ENCODE measurements at regions not wholly inside any gene's neighbourhood (a gene's known extent, or its start where the extent isn't known, plus 50 kb on each side); places are given as distances from the start of the nearest gene placed in this dataset.

DNA sequence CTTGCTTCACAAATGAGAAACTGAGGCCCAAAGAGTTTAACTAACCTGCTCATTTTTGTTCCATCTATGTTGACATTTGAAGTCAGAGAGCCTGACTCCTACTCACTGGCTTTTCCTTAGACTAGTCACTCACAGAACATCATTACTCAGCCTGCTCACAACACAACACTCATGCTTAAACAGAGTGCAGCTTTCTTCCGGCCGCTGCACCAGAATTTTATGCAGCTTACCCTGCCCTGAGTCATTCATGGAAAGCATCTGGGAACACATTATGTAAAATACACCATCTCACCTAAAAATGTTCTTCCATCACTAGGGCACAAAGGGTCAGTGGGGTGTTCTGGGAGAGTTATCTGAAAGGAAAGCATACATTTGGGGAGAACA, 303.4 kb downstream of the SPRY2 start:
- DNase-seq = no peak
- Histone ChIP-seq H3K4me3 (no peak overlapping the region), H3K4me1 (no peaks in the 10 kb centered on the region), H3K36me3 (replicated peaks in 1 of 2; ENCODE audit: insufficient read depth in 1 of 2, low read depth in 2 of 2) (no peaks in the 10 kb centered on the region), H3K27me3 (no peaks in the 10 kb centered on the region), H3K9me3 (no peaks in the 10 kb centered on the region), H3K27ac (no peak overlapping the region)
- 82 to 97% methylated on average over 2 of the region's 2 CpGs for WGBS, 2 donors
- intact Hi-C loops (cut with DNase I) = no loop called here
- TF ChIP-seq POLR2A (IDR thresholded peaks at IDR 0.05) = no peak
- TF ChIP-seq, protein P1, sequence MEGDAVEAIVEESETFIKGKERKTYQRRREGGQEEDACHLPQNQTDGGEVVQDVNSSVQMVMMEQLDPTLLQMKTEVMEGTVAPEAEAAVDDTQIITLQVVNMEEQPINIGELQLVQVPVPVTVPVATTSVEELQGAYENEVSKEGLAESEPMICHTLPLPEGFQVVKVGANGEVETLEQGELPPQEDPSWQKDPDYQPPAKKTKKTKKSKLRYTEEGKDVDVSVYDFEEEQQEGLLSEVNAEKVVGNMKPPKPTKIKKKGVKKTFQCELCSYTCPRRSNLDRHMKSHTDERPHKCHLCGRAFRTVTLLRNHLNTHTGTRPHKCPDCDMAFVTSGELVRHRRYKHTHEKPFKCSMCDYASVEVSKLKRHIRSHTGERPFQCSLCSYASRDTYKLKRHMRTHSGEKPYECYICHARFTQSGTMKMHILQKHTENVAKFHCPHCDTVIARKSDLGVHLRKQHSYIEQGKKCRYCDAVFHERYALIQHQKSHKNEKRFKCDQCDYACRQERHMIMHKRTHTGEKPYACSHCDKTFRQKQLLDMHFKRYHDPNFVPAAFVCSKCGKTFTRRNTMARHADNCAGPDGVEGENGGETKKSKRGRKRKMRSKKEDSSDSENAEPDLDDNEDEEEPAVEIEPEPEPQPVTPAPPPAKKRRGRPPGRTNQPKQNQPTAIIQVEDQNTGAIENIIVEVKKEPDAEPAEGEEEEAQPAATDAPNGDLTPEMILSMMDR (IDR thresholded peaks at IDR 0.05) = no peak
- no peak for ATAC-seq

DNA sequence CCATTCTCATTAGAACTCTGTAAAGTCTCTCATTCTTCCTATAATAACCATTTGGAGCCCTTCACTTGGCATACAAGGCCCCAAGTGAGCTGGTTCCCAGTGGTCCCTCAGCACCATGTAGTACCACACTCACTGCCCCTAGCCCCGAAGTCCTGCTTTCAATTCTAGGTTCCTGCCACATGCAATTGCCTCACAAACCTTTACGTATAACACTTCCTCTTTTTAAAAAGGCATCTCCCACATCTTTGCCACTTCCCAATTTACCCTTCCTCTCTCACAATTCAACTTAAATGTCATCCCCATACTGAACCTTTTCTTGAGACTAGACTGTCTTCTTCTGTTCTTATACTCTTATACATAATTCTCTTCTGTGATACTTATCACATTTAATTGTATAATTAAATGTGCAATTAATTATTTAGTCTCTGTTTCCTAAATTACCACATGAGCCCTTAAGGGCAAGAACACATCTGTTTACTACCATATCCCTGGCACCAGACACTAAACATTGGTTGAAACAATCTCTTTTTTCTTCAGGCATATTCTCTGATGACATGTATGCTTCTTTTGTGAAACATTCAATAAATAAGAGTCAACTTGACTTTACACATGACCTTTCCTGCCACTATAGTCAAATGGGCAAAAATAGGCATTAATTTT, 304.0 kb downstream of the SPRY2 start:
- WGBS, 2 donors = 60 to 88% methylated on average over 2 of the region's 2 CpGs
- Histone ChIP-seq H3K4me1 (no peaks in the 10 kb centered on the region), H3K4me3 (no peak overlapping the region), H3K9me3 (no peaks in the 10 kb centered on the region), H3K27ac (no peak overlapping the region), H3K36me3 (replicated peaks in 1 of 2; ENCODE audit: insufficient read depth in 1 of 2, low read depth in 2 of 2) (no peaks in the 10 kb centered on the region), H3K27me3 (no peaks in the 10 kb centered on the region)
- DNase-seq = peak in 1 of 4 donors; percentile 39
- ATAC-seq = no peak
- intact Hi-C loops (cut with DNase I) = no loop called here
- TF ChIP-seq, protein P1 (IDR thresholded peaks at IDR 0.05) = no peak
- no peak for TF ChIP-seq POLR2A (IDR thresholded peaks at IDR 0.05)

DNA sequence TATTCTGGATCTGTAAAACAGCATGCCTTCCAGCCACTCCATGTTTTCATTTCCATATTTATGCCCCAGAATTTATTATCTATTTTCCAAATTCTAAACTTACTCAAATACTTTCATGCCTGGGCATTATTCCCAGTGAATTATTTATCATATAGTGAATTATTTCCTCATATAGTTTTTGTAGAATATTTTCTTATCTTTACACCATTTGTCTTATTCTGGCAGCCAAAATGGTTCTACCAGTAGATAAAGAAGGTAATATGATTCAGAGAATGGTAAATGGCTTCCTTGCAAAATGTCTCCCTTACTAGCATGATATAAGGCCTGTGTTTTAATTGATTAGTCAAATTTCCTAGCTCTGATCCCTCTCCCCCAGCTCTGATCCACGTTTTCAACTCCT, 305.8 kb downstream of the SPRY2 start:
- TF ChIP-seq, protein P1 (IDR thresholded peaks at IDR 0.05) = no peak
- TF ChIP-seq POLR2A (IDR thresholded peaks at IDR 0.05) = no peak
- Histone ChIP-seq H3K27me3 (no peaks in the 10 kb centered on the region), H3K4me3 (no peak overlapping the region), H3K36me3 (replicated peaks in 1 of 2; ENCODE audit: insufficient read depth in 1 of 2, low read depth in 2 of 2) (no peaks in the 10 kb centered on the region), H3K9me3 (no peaks in the 10 kb centered on the region), H3K27ac (no peak overlapping the region), H3K4me1 (peaks cover 7% of the 10 kb centered on the region)
- no peak for ATAC-seq
- intact Hi-C loops (cut with DNase I) = no loop called here
- WGBS, 2 donors = 28 to 39% methylated on average over 1 of the region's 1 CpG
- no peak for DNase-seq

DNA sequence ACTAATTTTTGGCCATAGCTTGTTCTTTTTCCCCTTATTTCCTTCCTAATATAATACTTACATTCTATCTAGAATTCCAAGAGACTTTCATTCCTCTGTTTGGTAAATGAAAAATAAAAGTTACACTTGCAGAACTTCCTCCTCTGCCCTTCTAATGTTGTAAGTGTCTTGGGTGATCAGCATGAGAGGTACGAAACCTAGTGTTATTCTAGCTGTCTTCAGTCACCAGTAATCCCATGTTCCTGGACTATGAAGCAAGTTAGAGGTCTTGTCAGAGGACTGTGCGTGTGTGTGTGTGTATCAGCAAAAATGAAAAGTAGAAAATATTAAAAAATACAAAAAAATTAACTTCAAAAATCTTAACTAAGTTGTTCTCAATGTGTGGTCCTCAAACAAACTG, 307.0 kb downstream of the SPRY2 start:
- Histone ChIP-seq H3K4me1 (peaks cover 17% of the 10 kb centered on the region), H3K27me3 (no peaks in the 10 kb centered on the region), H3K36me3 (replicated peaks in 1 of 2; ENCODE audit: insufficient read depth in 1 of 2, low read depth in 2 of 2) (no peaks in the 10 kb centered on the region), H3K4me3 (no peak overlapping the region), H3K27ac (no peak overlapping the region), H3K9me3 (no peaks in the 10 kb centered on the region)
- DNase-seq = no peak
- no peak for TF ChIP-seq POLR2A (IDR thresholded peaks at IDR 0.05)
- intact Hi-C loops (cut with DNase I) = no loop called here
- WGBS, 2 donors = 82 to 96% methylated on average over 2 of the region's 2 CpGs
- no peak for ATAC-seq

DNA sequence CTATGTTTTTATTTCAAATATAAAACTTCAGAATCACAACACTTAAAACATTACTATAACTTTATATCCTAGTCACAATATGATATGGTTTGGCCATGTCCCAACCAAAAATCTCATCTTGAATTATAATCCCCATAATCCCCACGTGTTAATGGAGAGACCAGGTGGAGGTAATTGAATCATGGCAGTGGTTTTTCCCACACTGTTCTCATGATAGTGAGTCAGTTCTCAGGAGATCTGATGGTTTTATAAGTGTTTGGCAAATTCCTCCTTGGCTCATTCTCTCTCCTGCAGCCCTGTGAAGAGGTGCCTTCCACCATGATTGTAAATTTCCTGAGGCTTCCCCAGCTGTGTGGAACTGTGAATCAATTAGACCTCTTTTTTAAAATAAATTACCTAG, 307.6 kb downstream of the SPRY2 start:
- ATAC-seq = no peak
- peaks cover 19% of the 10 kb centered on the region for H3K4me1 ChIP-seq

More for the DNA sequence above, 307.6 kb downstream of the SPRY2 start:
- 19 to 36% methylated on average over 1 of the region's 1 CpG for WGBS, 2 donors
- intact Hi-C loops (cut with DNase I) = no loop called here
- no peak overlapping the region for H3K27ac ChIP-seq
- no peaks in the 10 kb centered on the region for H3K36me3 ChIP-seq (replicated peaks in 1 of 2; ENCODE audit: insufficient read depth in 1 of 2, low read depth in 2 of 2)
- H3K9me3 ChIP-seq = no peaks in the 10 kb centered on the region
- H3K4me3 ChIP-seq = no peak overlapping the region
- TF ChIP-seq, protein P1 (IDR thresholded peaks at IDR 0.05) = no peak
- H3K27me3 ChIP-seq = no peaks in the 10 kb centered on the region
- DNase-seq = no peak
